Stomach (tissue), 8 donors: ENCODE measurements at regions not wholly inside any gene's neighbourhood (a gene's known extent, or its start where the extent isn't known, plus 50 kb on each side); places are given as distances from the start of the nearest gene placed in this dataset.
"Not testable (repeated sequence)": the region's sequence is repeated elsewhere in the genome, so short reads cannot be mapped to it uniquely, and the experiment has no call there.

ENCODE experiments used
- DNase-seq, 2 donors: peaks; one replicate each; pipeline versions ENCODE4 v3.0.0 to v3.0.0-alpha.2; 2013 to 2019
- H3K27ac ChIP-seq, 5 donors: fragments of 200-600 bp in 4 of 5; sonication (generic) in 4 of 5; one replicate each; pipeline ENCODE4 v1.5.1; 2013 to 2019; ENCODE audit warnings: mild to moderate bottlenecking in 1 of 5, moderate library complexity in 1 of 5
- H3K27me3 ChIP-seq, 3 donors: fragments of 200-600 bp; sonication (generic); one replicate each; pipeline ENCODE4 v1.5.1; 2017 to 2019; ENCODE audit warnings: mixed run types in 1 of 3
- H3K36me3 ChIP-seq, 4 donors: fragments of 200-600 bp; sonication (generic); 1 replicate in 3 of 4; 2 replicates in 1 of 4; pipeline ENCODE4 v1.5.1; 2016 to 2019
- H3K4me1 ChIP-seq, 4 donors: fragments of 200-600 bp; sonication (generic); one replicate each; pipeline ENCODE4 v1.5.1; 2016 to 2019
- H3K4me3 ChIP-seq, 4 donors: fragments of 200-600 bp; sonication (generic) in 3 of 4; one replicate each; pipeline ENCODE4 v1.5.1; 2016 to 2019; ENCODE audit warnings: mild to moderate bottlenecking in 1 of 4
- H3K9me3 ChIP-seq, 4 donors: fragments of 200-600 bp; sonication (generic); one replicate each; pipeline ENCODE4 v1.5.1; 2016 to 2019
- CTCF ChIP-seq, 7 experiments: fragments of 450-650 bp in 4 of 7; fragments of 200-600 bp in 3 of 7; sonication (generic) in 3 of 7; IDR thresholded peaks; one replicate each; pipeline ENCODE4 v1.5.1; 2016 to 2019; ENCODE audit warnings: antibody characterized with exemption in 7 of 7, control low read depth in 2 of 7, mild to moderate bottlenecking in 1 of 7
- EP300 ChIP-seq: sonication (generic); formaldehyde crosslinking; IDR thresholded peaks from one replicate; pipeline ENCODE4 v1.6.1; 2017; ENCODE audit warnings: antibody characterized with exemption
- POLR2A ChIP-seq, 4 donors: fragments of 450-650 bp; IDR thresholded peaks; one replicate each; pipeline ENCODE4 v1.6.1; 2016; ENCODE audit warnings: antibody characterized with exemption in 4 of 4, control low read depth in 2 of 4, mild to moderate bottlenecking in 1 of 4, moderate library complexity in 1 of 4
- POLR2AphosphoS5 ChIP-seq, 3 donors: sonication (generic); formaldehyde crosslinking; IDR thresholded peaks; one replicate each; pipeline ENCODE4 v1.6.1; 2016; ENCODE audit warnings: antibody characterized with exemption in 3 of 3
- WGBS, 5 donors: extraction: QIAGEN DNeasy Blood & Tissue Kit in 3 of 5; methylation state at CpG; one replicate each; pipeline versions ENCODE4 v1.1.5 to v1.1.7; 2013 to 2018; 5-methylcytosine and 5-hydroxymethylcytosine counted together
- intact Hi-C: fragments of 100-400 bp; cut with DNase I; formaldehyde crosslinking; loops from one replicate; pipeline ENCODE4 v1.15.1; 2023; ENCODE audit warnings: low total_unique reads
- donor health status: healthy with polysubstance abuse.
- donor health status: Bipolar disorder and iron deficiency.
- donor health status: healthy.

GRCh38 chr7:149664176-149664575, 109.2 kb downstream of the ZNF467 start:
- intact Hi-C loops: loop anchor here (5.0 kb wide), 1 partner anchor 78 kb away; no protein-coding TSS in a partner anchor
- no peaks in the 10 kb centered on the region for H3K4me1 ChIP-seq
- TF ChIP-seq POLR2A (IDR thresholded peaks at IDR 0.05) (no peak), CTCF (IDR thresholded peaks at IDR 0.05) (no peak), POLR2AphosphoS5 (IDR thresholded peaks at IDR 0.05) (no peak), EP300 (no peak)
- 67 to 80% (median 72%) methylated on average over 5 of the region's 5 CpGs for WGBS, 5 donors
- H3K4me3 ChIP-seq: no peak overlapping the region
- H3K27ac ChIP-seq: no peak overlapping the region
- H3K27me3 ChIP-seq: peaks cover 0 to 7% (median 0%) of the 10 kb centered on the region in 3 donors
- no peak for DNase-seq
- no peaks in the 10 kb centered on the region for H3K9me3 ChIP-seq
- no peaks in the 10 kb centered on the region for H3K36me3 ChIP-seq

GRCh38 chr7:149662591-149663095, 110.7 kb downstream of the ZNF467 start:
- Histone ChIP-seq H3K9me3 (no peaks in the 10 kb centered on the region), H3K36me3 (no peaks in the 10 kb centered on the region), H3K27ac (peak overlapping the region in 1 of 5 donors; percentile 54), H3K27me3 (peaks cover 0 to 7% (median 0%) of the 10 kb centered on the region in 3 donors), H3K4me3 (no peak overlapping the region), H3K4me1 (no peaks in the 10 kb centered on the region)
- intact Hi-C loops: loop anchor here (5.0 kb wide), 1 partner anchor 80 kb away; no protein-coding TSS in a partner anchor
- TF ChIP-seq EP300 (peak; percentile 31), CTCF (IDR thresholded peaks at IDR 0.05) (peak in 5 of 7 experiments; percentile 28 to 62 (median 42)), POLR2AphosphoS5 (IDR thresholded peaks at IDR 0.05) (peak in 2 of 3 donors; percentile 17 to 49), POLR2A (IDR thresholded peaks at IDR 0.05) (no peak)
- 27 to 57% (median 37%) methylated on average over 4 to 5 of the region's 5 CpGs for WGBS, 5 donors
- DNase-seq: peak; percentile 77 to 84

- Histone ChIP-seq H3K9me3 (peaks cover 0 to 19% (median 11%) of the 10 kb centered on the region in 4 donors), H3K27ac (no peak overlapping the region), H3K36me3 (no peaks in the 10 kb centered on the region), H3K4me3 (no peak overlapping the region), H3K4me1 (no peaks in the 10 kb centered on the region), H3K27me3 (no peaks in the 10 kb centered on the region)
- intact Hi-C loops: no loop called here
- 50 to 65% (median 59%) methylated on average over 1 of the region's 1 CpG for WGBS, 5 donors
- no peak for TF ChIP-seq CTCF (IDR thresholded peaks at IDR 0.05)
- TF ChIP-seq EP300: no peak
- TF ChIP-seq POLR2AphosphoS5 (IDR thresholded peaks at IDR 0.05): no peak
- TF ChIP-seq POLR2A (IDR thresholded peaks at IDR 0.05): no peak
- DNase-seq: no peak
Observed at GRCh38 chr7:149655784-149656183, 117.6 kb downstream of the ZNF467 start.

GRCh38 chr7:149654588-149654987, 118.8 kb downstream of the ZNF467 start:
- WGBS, 5 donors: 27 to 73% (median 48%) methylated on average over 1 of the region's 1 CpG
- no peak for DNase-seq
- no peaks in the 10 kb centered on the region for H3K27me3 ChIP-seq
- H3K9me3 ChIP-seq: peaks cover 0 to 19% (median 11%) of the 10 kb centered on the region in 4 donors
- intact Hi-C loops: no loop called here
- TF ChIP-seq POLR2A (IDR thresholded peaks at IDR 0.05) (no peak), EP300 (no peak), CTCF (IDR thresholded peaks at IDR 0.05) (no peak), POLR2AphosphoS5 (IDR thresholded peaks at IDR 0.05) (no peak)
- no peak overlapping the region for H3K4me3 ChIP-seq
- H3K4me1 ChIP-seq: no peaks in the 10 kb centered on the region
- H3K27ac ChIP-seq: no peak overlapping the region
- no peaks in the 10 kb centered on the region for H3K36me3 ChIP-seq

GRCh38 chr7:149650190-149650589, 123.2 kb downstream of the ZNF467 start:
- 43 to 62% (median 51%) methylated on average over 3 of the region's 3 CpGs for WGBS, 5 donors
- H3K27me3 ChIP-seq, DNase-seq, H3K4me1 ChIP-seq, H3K27ac ChIP-seq, H3K36me3 ChIP-seq, intact Hi-C loops, H3K4me3 ChIP-seq: not testable (repeated sequence)
- peaks cover 0 to 19% (median 11%) of the 10 kb centered on the region in 4 donors for H3K9me3 ChIP-seq
